ENCODE measurements at regions not wholly inside any gene's neighbourhood (a gene's known extent, or its start where the extent isn't known, plus 50 kb on each side); places are given as distances from the start of the nearest gene placed in this dataset.

DNA sequence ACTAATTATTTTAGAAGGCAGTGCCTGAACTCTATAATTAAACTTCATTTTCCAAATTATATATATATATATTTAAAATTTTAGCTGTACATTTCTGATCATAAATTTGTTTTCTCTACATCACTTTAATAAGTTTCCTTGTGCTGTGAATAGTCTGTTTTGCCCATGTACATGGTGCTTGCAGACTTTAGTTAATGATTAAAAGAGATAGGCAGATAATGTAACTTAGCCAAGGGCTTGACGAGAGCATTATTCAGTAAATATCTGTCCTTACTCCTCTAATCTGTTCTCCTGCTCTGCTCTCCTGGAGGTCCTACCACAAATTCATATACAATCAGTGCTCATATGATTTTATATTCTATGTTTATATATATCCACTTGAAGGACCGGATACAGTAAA, 595.2 kb upstream of the KIF2B start:
- H3K4me2 ChIP-seq (ENCODE audit: low read length) = no peak overlapping the region
- no peaks in the 10 kb centered on the region for H3K27me3 ChIP-seq (ENCODE audit: low read depth, low read length)
- no peaks in the 10 kb centered on the region for H3K36me3 ChIP-seq (replicated peaks; ENCODE audit: low read depth, low read length)
- H3K4me3 ChIP-seq (ENCODE audit: low read length) = no peak overlapping the region
- no peaks in the 10 kb centered on the region for H4K20me1 ChIP-seq (ENCODE audit: insufficient read depth, low read length)
- no peaks in the 10 kb centered on the region for H3K79me2 ChIP-seq (ENCODE audit: low read length)
- no peak overlapping the region for H3K9ac ChIP-seq (ENCODE audit: low read length)
- no peaks in the 10 kb centered on the region for H3K4me1 ChIP-seq (ENCODE audit: low read length)
- H3K27ac ChIP-seq (ENCODE audit: low read length) = no peak overlapping the region
- no peak overlapping the region for H2AFZ ChIP-seq (ENCODE audit: low read depth, low read length)
- TF ChIP-seq EZH2phosphoT487 (IDR thresholded peaks at IDR 0.05; ENCODE audit: low read depth) = no peak
- TF ChIP-seq, protein P1, sequence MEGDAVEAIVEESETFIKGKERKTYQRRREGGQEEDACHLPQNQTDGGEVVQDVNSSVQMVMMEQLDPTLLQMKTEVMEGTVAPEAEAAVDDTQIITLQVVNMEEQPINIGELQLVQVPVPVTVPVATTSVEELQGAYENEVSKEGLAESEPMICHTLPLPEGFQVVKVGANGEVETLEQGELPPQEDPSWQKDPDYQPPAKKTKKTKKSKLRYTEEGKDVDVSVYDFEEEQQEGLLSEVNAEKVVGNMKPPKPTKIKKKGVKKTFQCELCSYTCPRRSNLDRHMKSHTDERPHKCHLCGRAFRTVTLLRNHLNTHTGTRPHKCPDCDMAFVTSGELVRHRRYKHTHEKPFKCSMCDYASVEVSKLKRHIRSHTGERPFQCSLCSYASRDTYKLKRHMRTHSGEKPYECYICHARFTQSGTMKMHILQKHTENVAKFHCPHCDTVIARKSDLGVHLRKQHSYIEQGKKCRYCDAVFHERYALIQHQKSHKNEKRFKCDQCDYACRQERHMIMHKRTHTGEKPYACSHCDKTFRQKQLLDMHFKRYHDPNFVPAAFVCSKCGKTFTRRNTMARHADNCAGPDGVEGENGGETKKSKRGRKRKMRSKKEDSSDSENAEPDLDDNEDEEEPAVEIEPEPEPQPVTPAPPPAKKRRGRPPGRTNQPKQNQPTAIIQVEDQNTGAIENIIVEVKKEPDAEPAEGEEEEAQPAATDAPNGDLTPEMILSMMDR (IDR thresholded peaks at IDR 0.05; ENCODE audit: low read depth, low read length) = no peak
- no peaks in the 10 kb centered on the region for H3K9me3 ChIP-seq (ENCODE audit: insufficient read depth, low read length)

DNA sequence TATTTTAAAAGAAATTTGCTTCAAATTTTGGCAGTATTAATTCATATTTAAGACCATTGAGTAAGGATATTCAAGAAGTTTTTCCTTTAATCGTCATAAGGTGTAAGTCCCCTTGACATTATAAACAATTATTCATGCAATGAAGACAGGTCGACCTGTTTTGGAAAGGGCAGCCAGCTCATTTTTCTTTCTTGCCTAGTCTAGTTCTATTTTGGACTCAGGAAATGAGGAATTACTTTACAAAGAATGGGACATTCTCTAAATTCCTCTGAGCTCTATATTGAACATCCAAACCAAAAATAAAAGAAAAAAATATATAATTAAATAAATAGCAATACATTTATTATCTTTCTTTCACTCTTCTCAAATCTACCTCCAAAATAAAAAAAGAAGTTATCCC, 595.6 kb upstream of the KIF2B start:
- no peak overlapping the region for H3K9ac ChIP-seq (ENCODE audit: low read length)
- no peak overlapping the region for H3K27ac ChIP-seq (ENCODE audit: low read length)
- no peaks in the 10 kb centered on the region for H3K27me3 ChIP-seq (ENCODE audit: low read depth, low read length)
- no peak overlapping the region for H2AFZ ChIP-seq (ENCODE audit: low read depth, low read length)
- H3K4me1 ChIP-seq (ENCODE audit: low read length) = no peaks in the 10 kb centered on the region
- H3K9me3 ChIP-seq (ENCODE audit: insufficient read depth, low read length) = no peaks in the 10 kb centered on the region
- TF ChIP-seq EZH2phosphoT487 (IDR thresholded peaks at IDR 0.05; ENCODE audit: low read depth) = no peak
- TF ChIP-seq, protein P1 (IDR thresholded peaks at IDR 0.05; ENCODE audit: low read depth, low read length) = no peak
- no peak overlapping the region for H3K4me3 ChIP-seq (ENCODE audit: low read length)
- H3K36me3 ChIP-seq (replicated peaks; ENCODE audit: low read depth, low read length) = no peaks in the 10 kb centered on the region
- no peaks in the 10 kb centered on the region for H3K79me2 ChIP-seq (ENCODE audit: low read length)
- no peaks in the 10 kb centered on the region for H4K20me1 ChIP-seq (ENCODE audit: insufficient read depth, low read length)
- no peak overlapping the region for H3K4me2 ChIP-seq (ENCODE audit: low read length)

DNA sequence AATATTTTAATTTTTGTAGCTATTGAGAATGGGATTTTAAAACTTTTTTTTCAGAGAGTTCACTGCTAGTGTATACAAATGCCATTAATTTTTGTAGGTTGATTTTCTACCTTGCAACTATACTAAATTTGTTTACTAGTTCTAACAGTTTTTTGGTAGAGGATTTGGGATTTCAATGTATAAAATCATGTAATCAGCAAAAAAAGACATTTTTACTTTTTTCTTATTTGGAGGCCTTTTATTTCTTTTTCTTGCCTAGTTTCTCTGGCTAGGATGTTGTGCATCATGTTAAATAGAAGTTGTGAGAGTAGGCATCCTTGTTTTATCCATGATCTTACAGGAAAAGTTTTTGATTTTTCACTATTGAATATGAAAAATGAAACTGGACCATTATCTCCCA, 602.9 kb upstream of the KIF2B start:
- Histone ChIP-seq H3K9me3 (ENCODE audit: insufficient read depth, low read length) (no peaks in the 10 kb centered on the region), H3K4me1 (ENCODE audit: low read length) (no peaks in the 10 kb centered on the region), H3K36me3 (replicated peaks; ENCODE audit: low read depth, low read length) (no peaks in the 10 kb centered on the region), H4K20me1 (ENCODE audit: insufficient read depth, low read length) (no peaks in the 10 kb centered on the region), H3K27me3 (ENCODE audit: low read depth, low read length) (no peaks in the 10 kb centered on the region), H3K79me2 (ENCODE audit: low read length) (no peaks in the 10 kb centered on the region), H3K4me2 (ENCODE audit: low read length) (no peak overlapping the region), H2AFZ (ENCODE audit: low read depth, low read length) (no peak overlapping the region), H3K4me3 (ENCODE audit: low read length) (no peak overlapping the region), H3K9ac (ENCODE audit: low read length) (no peak overlapping the region), H3K27ac (ENCODE audit: low read length) (no peak overlapping the region)
- TF ChIP-seq EZH2phosphoT487 (IDR thresholded peaks at IDR 0.05; ENCODE audit: low read depth) = no peak
- TF ChIP-seq, protein P1 (IDR thresholded peaks at IDR 0.05; ENCODE audit: low read depth, low read length) = no peak

DNA sequence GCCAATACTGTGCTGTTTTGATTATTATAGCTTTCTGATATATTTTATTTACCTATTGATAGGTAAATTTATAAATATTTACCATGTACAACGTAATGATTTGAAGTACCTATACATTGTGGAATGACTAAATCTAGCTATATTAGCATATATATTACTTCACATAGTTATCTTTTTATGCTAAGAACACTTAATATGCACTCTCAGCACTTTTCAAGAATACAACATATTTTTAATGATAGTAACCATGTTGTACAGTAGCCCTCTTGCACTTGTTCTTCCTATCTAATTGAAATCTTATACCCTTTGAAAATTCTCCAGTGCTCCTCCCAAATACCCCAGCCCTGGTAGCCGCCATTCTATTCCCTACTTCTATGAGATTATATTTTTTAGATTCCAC, 604.0 kb upstream of the KIF2B start:
- no peak overlapping the region for H3K27ac ChIP-seq (ENCODE audit: low read length)
- H2AFZ ChIP-seq (ENCODE audit: low read depth, low read length) = no peak overlapping the region
- H3K27me3 ChIP-seq (ENCODE audit: low read depth, low read length) = no peaks in the 10 kb centered on the region
- no peak overlapping the region for H3K4me2 ChIP-seq (ENCODE audit: low read length)
- no peaks in the 10 kb centered on the region for H3K4me1 ChIP-seq (ENCODE audit: low read length)
- TF ChIP-seq, protein P1 (IDR thresholded peaks at IDR 0.05; ENCODE audit: low read depth, low read length) = no peak
- H3K9me3 ChIP-seq (ENCODE audit: insufficient read depth, low read length) = no peaks in the 10 kb centered on the region
- H3K9ac ChIP-seq (ENCODE audit: low read length) = no peak overlapping the region
- no peak overlapping the region for H3K4me3 ChIP-seq (ENCODE audit: low read length)
- no peaks in the 10 kb centered on the region for H3K36me3 ChIP-seq (replicated peaks; ENCODE audit: low read depth, low read length)
- H3K79me2 ChIP-seq (ENCODE audit: low read length) = no peaks in the 10 kb centered on the region
- H4K20me1 ChIP-seq (ENCODE audit: insufficient read depth, low read length) = no peaks in the 10 kb centered on the region
